ENCODE measurements at regions not wholly inside any gene's neighbourhood (a gene's known extent, or its start where the extent isn't known, plus 50 kb on each side); places are given as distances from the start of the nearest gene placed in this dataset.

- Histone ChIP-seq H3K9me3 (no peaks in the 10 kb centered on the region), H3K27ac (no peak overlapping the region), H3K4me1 (peaks cover 8% of the 10 kb centered on the region), H3K27me3 (no peaks in the 10 kb centered on the region), H3K36me3 (no peaks in the 10 kb centered on the region), H3K4me3 (no peak overlapping the region)
- intact Hi-C loops (cut with DNase I), result no loop called here
- TF ChIP-seq CTCF (IDR thresholded peaks at IDR 0.05), result no peak
- TF ChIP-seq POLR2A (IDR thresholded peaks at IDR 0.05), result no peak
- TF ChIP-seq POLR2AphosphoS5 (IDR thresholded peaks at IDR 0.05; ENCODE audit: insufficient read depth in 1 of 2, low read depth in 1 of 2), result no peak
- DNase-seq (ENCODE audit: extremely low spot score in 2 of 2), result no peak
These were observed 180.8 kb downstream of the PLPPR4 start for GRCh38 chr1:99445071-99445470.

GRCh38 chr1:99445486-99445885, 181.2 kb downstream of the PLPPR4 start:
- no peak for TF ChIP-seq CTCF (IDR thresholded peaks at IDR 0.05)
- peak in 1 of 2 donors; percentile 13 for TF ChIP-seq POLR2AphosphoS5 (IDR thresholded peaks at IDR 0.05; ENCODE audit: insufficient read depth in 1 of 2, low read depth in 1 of 2)
- no peaks in the 10 kb centered on the region for H3K27me3 ChIP-seq
- H3K9me3 ChIP-seq, result no peaks in the 10 kb centered on the region
- H3K36me3 ChIP-seq, result no peaks in the 10 kb centered on the region
- intact Hi-C loops (cut with DNase I), result no loop called here
- no peak overlapping the region for H3K27ac ChIP-seq
- H3K4me3 ChIP-seq, result no peak overlapping the region
- no peak for DNase-seq (ENCODE audit: extremely low spot score in 2 of 2)
- H3K4me1 ChIP-seq, result peaks cover 8% of the 10 kb centered on the region

- Histone ChIP-seq H3K36me3 (no peaks in the 10 kb centered on the region), H3K27me3 (no peaks in the 10 kb centered on the region), H3K4me1 (no peaks in the 10 kb centered on the region), H3K27ac (no peak overlapping the region), H3K4me3 (no peak overlapping the region), H3K9me3 (no peaks in the 10 kb centered on the region)
- intact Hi-C loops (cut with DNase I), result no loop called here
- DNase-seq (ENCODE audit: extremely low spot score in 2 of 2), result no peak
- no peak for TF ChIP-seq CTCF (IDR thresholded peaks at IDR 0.05)
- TF ChIP-seq POLR2AphosphoS5 (IDR thresholded peaks at IDR 0.05; ENCODE audit: insufficient read depth in 1 of 2, low read depth in 1 of 2), result no peak
- no peak for TF ChIP-seq POLR2A (IDR thresholded peaks at IDR 0.05)
These were observed 183.4 kb downstream of the PLPPR4 start for GRCh38 chr1:99447721-99448120.

- Histone ChIP-seq H3K36me3 (no peaks in the 10 kb centered on the region), H3K4me1 (peaks cover 4% of the 10 kb centered on the region), H3K9me3 (no peaks in the 10 kb centered on the region), H3K27me3 (no peaks in the 10 kb centered on the region), H3K4me3 (no peak overlapping the region), H3K27ac (no peak overlapping the region)
- DNase-seq (ENCODE audit: extremely low spot score in 2 of 2), result no peak
- intact Hi-C loops (cut with DNase I), result no loop called here
- TF ChIP-seq CTCF (IDR thresholded peaks at IDR 0.05) (no peak), POLR2AphosphoS5 (IDR thresholded peaks at IDR 0.05; ENCODE audit: insufficient read depth in 1 of 2, low read depth in 1 of 2) (no peak), POLR2A (IDR thresholded peaks at IDR 0.05) (no peak)
These were observed 190.2 kb upstream of the PALMD start for GRCh38 chr1:99455760-99456159.

- H3K27me3 ChIP-seq, result no peaks in the 10 kb centered on the region
- no peaks in the 10 kb centered on the region for H3K36me3 ChIP-seq
- TF ChIP-seq POLR2AphosphoS5 (IDR thresholded peaks at IDR 0.05; ENCODE audit: insufficient read depth in 1 of 2, low read depth in 1 of 2) (no peak), POLR2A (IDR thresholded peaks at IDR 0.05) (no peak), CTCF (IDR thresholded peaks at IDR 0.05) (no peak)
- H3K9me3 ChIP-seq, result no peaks in the 10 kb centered on the region
- H3K27ac ChIP-seq, result no peak overlapping the region
- intact Hi-C loops (cut with DNase I), result no loop called here
- no peak for DNase-seq (ENCODE audit: extremely low spot score in 2 of 2)
- no peak overlapping the region for H3K4me3 ChIP-seq
- peaks cover 4% of the 10 kb centered on the region for H3K4me1 ChIP-seq
These were observed 189.4 kb upstream of the PALMD start for GRCh38 chr1:99456536-99456935.

Data from vagina (tissue), 2 donors.